Thoracic aorta (tissue), 2 donors: ENCODE measurements at regions not wholly inside any gene's neighbourhood (a gene's known extent, or its start where the extent isn't known, plus 50 kb on each side); places are given as distances from the start of the nearest gene placed in this dataset.

Experiments used
- ATAC-seq: fragments of 150-250 bp; one replicate; pipeline ENCODE4 v1.8.0; 2017; ENCODE audit warnings: low read depth; ENCODE audit not compliant: insufficient number of reproducible peaks, low FRiP score
- DNase-seq: peaks from one replicate; pipeline ENCODE4 v3.0.0-alpha.2; 2020; ENCODE audit warnings: low spot score
- H3K27ac ChIP-seq, 2 donors: fragments of 200-600 bp; sonication (generic); 1 replicate in 1 of 2; 2 replicates in 1 of 2; pipeline ENCODE4 v1.5.1; 2016; ENCODE audit warnings: mild to moderate bottlenecking in 2 of 2, moderate library complexity in 2 of 2
- H3K27me3 ChIP-seq: fragments of 200-600 bp; sonication (generic); replicated peaks from 2 replicates; pipeline ENCODE4 v1.6.0; 2016; ENCODE audit warnings: mild to moderate bottlenecking; ENCODE audit not compliant: insufficient read depth
- H3K36me3 ChIP-seq: fragments of 200-600 bp; sonication (generic); one replicate; pipeline ENCODE4 v1.5.1; 2016
- H3K4me1 ChIP-seq, 2 donors: fragments of 200-600 bp; sonication (generic); 1 replicate in 1 of 2; 2 replicates in 1 of 2; pipeline versions ENCODE4 v1.5.1 to v1.6.0; 2016; ENCODE audit warnings: low read depth in 2 of 2, mild to moderate bottlenecking in 1 of 2; ENCODE audit not compliant: control insufficient read depth in 1 of 2
- H3K4me3 ChIP-seq: fragments of 200-600 bp; sonication (generic); 2 replicates; pipeline ENCODE4 v1.5.1; 2016; ENCODE audit warnings: mild to moderate bottlenecking
- H3K9me3 ChIP-seq: fragments of 200-600 bp; sonication (generic); 2 replicates; pipeline ENCODE4 v1.5.1; 2016
- CTCF ChIP-seq: fragments of 200-600 bp; sonication (generic); IDR thresholded peaks from one replicate; pipeline ENCODE4 v1.5.1; 2019; ENCODE audit warnings: antibody characterized with exemption

GRCh38 chr10:121042342-121042741, 191.2 kb downstream of the WDR11 start:
- Histone ChIP-seq H3K27me3 (no peaks in the 10 kb centered on the region), H3K4me3 (no peak overlapping the region), H3K9me3 (no peaks in the 10 kb centered on the region), H3K27ac (no peak overlapping the region), H3K4me1 (no peaks in the 10 kb centered on the region), H3K36me3 (no peaks in the 10 kb centered on the region)
- TF ChIP-seq CTCF = no peak
- ATAC-seq = no peak
- DNase-seq = no peak

- no peak for TF ChIP-seq CTCF
- no peaks in the 10 kb centered on the region for H3K36me3 ChIP-seq
- H3K4me3 ChIP-seq = no peak overlapping the region
- no peak overlapping the region for H3K27ac ChIP-seq
- H3K9me3 ChIP-seq = no peaks in the 10 kb centered on the region
- ATAC-seq (no peak), DNase-seq (no peak)
- no peaks in the 10 kb centered on the region for H3K4me1 ChIP-seq
- H3K27me3 ChIP-seq = no peaks in the 10 kb centered on the region
Measured at GRCh38 chr10:121043124-121043849, 192.1 kb downstream of the WDR11 start.

- DNase-seq (no peak), ATAC-seq (no peak)
- H3K36me3 ChIP-seq = no peaks in the 10 kb centered on the region
- H3K4me3 ChIP-seq = no peak overlapping the region
- TF ChIP-seq CTCF = no peak
- no peak overlapping the region for H3K27ac ChIP-seq
- no peaks in the 10 kb centered on the region for H3K4me1 ChIP-seq
- no peaks in the 10 kb centered on the region for H3K9me3 ChIP-seq
- H3K27me3 ChIP-seq = no peaks in the 10 kb centered on the region
Measured at GRCh38 chr10:121048749-121049148, 197.6 kb downstream of the WDR11 start.

- ATAC-seq = no peak
- Histone ChIP-seq H3K36me3 (no peaks in the 10 kb centered on the region), H3K4me1 (no peaks in the 10 kb centered on the region), H3K27me3 (no peaks in the 10 kb centered on the region), H3K27ac (no peak overlapping the region), H3K9me3 (no peaks in the 10 kb centered on the region), H3K4me3 (no peak overlapping the region)
- no peak for TF ChIP-seq CTCF
- DNase-seq = no peak
Measured at GRCh38 chr10:121049489-121049888, 198.3 kb downstream of the WDR11 start.

DNA sequence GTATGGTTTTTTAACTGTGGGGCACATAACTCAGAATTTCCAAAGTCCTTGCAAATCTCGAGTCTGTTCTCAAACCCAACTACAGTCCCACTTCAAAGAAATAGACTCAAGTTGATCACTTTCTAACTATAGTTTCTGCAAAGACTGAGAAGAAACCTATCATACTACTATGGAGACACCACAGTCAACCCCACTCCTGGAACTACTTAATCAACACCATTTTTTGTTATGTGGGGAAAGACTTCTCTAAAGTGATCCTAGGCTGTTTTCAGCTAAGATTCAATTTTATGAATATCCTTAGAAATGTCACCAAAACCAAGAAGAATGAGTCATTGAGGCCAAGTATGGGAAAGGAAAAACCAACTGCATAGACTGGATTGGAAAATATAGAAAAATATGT, 198.8 kb downstream of the WDR11 start:
- TF ChIP-seq CTCF = no peak
- Histone ChIP-seq H3K27me3 (no peaks in the 10 kb centered on the region), H3K4me3 (no peak overlapping the region), H3K27ac (no peak overlapping the region), H3K36me3 (no peaks in the 10 kb centered on the region), H3K9me3 (no peaks in the 10 kb centered on the region), H3K4me1 (no peaks in the 10 kb centered on the region)
- ATAC-seq = no peak
- DNase-seq = no peak
